Omental fat pad (tissue), 3 donors: ENCODE measurements at regions not wholly inside any gene's neighbourhood (a gene's known extent, or its start where the extent isn't known, plus 50 kb on each side); places are given as distances from the start of the nearest gene placed in this dataset.

ENCODE experiments used
- ATAC-seq: fragments of 150-250 bp; one replicate; pipeline ENCODE4 v1.9.1; 2016; ENCODE audit warnings: mild to moderate bottlenecking, moderate library complexity; ENCODE audit not compliant: low FRiP score
- DNase-seq: peaks from one replicate; pipeline ENCODE4 v3.0.0-alpha.2; 2019; ENCODE audit warnings: low spot score
- TF ChIP-seq, protein P1 (sequence below), 3 donors: fragments of 450-650 bp; IDR thresholded peaks; one replicate each; pipeline ENCODE4 v1.5.1; 2016 to 2017; ENCODE audit warnings: antibody characterized with exemption in 3 of 3, mild to moderate bottlenecking in 3 of 3, moderate library complexity in 2 of 3

DNA sequence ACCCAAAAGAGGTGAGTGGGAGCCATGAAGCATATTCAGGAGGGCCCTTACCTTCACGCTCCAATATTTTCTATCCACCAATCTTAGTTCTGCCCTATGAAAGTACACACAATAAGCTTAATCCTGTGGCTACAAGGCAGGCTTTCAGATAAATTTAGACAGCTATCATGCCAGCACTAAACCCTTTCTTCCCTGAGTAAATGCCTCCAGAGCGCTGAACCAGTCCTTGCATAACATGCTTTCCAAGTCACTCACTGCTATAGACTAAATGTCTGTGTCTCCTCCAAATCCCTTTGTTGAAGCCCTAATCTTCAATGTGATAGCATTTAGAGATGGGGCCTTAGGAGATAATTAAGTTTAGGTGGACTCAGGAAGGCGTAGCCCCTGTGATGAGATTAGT lies 50.3 kb upstream of the FIBIN start:
- ATAC-seq (no peak), DNase-seq (no peak)
- TF ChIP-seq, protein P1, sequence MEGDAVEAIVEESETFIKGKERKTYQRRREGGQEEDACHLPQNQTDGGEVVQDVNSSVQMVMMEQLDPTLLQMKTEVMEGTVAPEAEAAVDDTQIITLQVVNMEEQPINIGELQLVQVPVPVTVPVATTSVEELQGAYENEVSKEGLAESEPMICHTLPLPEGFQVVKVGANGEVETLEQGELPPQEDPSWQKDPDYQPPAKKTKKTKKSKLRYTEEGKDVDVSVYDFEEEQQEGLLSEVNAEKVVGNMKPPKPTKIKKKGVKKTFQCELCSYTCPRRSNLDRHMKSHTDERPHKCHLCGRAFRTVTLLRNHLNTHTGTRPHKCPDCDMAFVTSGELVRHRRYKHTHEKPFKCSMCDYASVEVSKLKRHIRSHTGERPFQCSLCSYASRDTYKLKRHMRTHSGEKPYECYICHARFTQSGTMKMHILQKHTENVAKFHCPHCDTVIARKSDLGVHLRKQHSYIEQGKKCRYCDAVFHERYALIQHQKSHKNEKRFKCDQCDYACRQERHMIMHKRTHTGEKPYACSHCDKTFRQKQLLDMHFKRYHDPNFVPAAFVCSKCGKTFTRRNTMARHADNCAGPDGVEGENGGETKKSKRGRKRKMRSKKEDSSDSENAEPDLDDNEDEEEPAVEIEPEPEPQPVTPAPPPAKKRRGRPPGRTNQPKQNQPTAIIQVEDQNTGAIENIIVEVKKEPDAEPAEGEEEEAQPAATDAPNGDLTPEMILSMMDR (IDR thresholded peaks at IDR 0.05), result no peak
